RWPE1 (cell line): ENCODE measurements at regions not wholly inside any gene's neighbourhood (a gene's known extent, or its start where the extent isn't known, plus 50 kb on each side); places are given as distances from the start of the nearest gene placed in this dataset.
A peak's percentile ranks its signal among the peaks of the same experiment; 100 is the strongest.

Experiments
- CTCF ChIA-PET: fragments of 350-600 bp; sonication (Branson Sonifier 250); formaldehyde crosslinking; extraction: SDS; loops from one replicate; lab custom pipeline; 2021; lab: Yijun Ruan, JAX
- POLR2A ChIA-PET: fragments of 400-600 bp; formaldehyde crosslinking; extraction: SDS; loops from one replicate; lab custom pipeline; 2020; ENCODE audit warnings: antibody characterized with exemption; ENCODE audit not compliant: low non-redundant PET; lab: Yijun Ruan, JAX
- DNase-seq: peaks from one replicate; pipeline ENCODE4 v3.0.0; 2012; ENCODE audit warnings: low spot score
- H3K27ac ChIP-seq: fragments of 450-650 bp; 2 replicates; pipeline ENCODE4 v1.5.1; 2017
- TF ChIP-seq, protein P1 (sequence below): fragments of 450-650 bp; conservative IDR thresholded peaks from 2 replicates; pipeline ENCODE4 v1.5.1; 2017; ENCODE audit warnings: low read depth, mild to moderate bottlenecking

DNA sequence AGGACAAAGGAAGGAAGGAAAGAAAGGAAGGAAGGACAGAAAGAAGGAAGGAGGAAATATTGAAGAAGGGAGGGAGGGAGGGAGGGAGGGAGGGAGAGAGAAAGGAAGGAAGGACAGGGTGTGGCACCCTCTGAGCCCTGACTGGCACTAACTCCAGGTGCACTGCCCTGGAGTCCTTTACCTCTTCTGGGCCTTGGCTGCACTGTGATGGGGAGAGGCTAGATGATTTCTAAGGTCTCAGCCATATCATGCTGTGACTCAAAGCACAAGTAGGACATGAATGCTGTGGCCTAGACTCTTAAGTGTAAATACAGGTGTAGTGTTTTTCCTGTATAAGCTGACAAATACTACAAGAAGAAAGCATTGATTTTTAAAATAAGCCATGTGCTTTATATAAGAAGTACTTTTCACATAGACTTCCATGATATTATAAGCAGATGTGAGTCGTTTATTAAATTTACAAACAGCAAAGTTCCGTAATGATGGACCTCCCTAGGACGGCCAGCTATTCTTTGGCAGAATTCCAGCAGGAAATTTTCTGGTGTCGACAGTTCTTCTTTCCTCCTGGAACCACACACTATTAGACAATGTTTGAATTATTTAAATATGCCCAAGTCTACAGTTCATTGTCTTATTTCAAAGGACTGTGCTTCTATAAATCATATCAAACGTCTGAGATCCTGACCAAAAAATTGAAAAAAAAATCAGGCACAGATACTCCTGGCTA, 213.8 kb upstream of the C2CD4B start:
- ChIA-PET CTCF (no interaction called here), POLR2A (no interaction called here)
- no peak overlapping the region for H3K27ac ChIP-seq
- TF ChIP-seq, protein P1, sequence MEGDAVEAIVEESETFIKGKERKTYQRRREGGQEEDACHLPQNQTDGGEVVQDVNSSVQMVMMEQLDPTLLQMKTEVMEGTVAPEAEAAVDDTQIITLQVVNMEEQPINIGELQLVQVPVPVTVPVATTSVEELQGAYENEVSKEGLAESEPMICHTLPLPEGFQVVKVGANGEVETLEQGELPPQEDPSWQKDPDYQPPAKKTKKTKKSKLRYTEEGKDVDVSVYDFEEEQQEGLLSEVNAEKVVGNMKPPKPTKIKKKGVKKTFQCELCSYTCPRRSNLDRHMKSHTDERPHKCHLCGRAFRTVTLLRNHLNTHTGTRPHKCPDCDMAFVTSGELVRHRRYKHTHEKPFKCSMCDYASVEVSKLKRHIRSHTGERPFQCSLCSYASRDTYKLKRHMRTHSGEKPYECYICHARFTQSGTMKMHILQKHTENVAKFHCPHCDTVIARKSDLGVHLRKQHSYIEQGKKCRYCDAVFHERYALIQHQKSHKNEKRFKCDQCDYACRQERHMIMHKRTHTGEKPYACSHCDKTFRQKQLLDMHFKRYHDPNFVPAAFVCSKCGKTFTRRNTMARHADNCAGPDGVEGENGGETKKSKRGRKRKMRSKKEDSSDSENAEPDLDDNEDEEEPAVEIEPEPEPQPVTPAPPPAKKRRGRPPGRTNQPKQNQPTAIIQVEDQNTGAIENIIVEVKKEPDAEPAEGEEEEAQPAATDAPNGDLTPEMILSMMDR, result no peak
- no peak for DNase-seq

DNA sequence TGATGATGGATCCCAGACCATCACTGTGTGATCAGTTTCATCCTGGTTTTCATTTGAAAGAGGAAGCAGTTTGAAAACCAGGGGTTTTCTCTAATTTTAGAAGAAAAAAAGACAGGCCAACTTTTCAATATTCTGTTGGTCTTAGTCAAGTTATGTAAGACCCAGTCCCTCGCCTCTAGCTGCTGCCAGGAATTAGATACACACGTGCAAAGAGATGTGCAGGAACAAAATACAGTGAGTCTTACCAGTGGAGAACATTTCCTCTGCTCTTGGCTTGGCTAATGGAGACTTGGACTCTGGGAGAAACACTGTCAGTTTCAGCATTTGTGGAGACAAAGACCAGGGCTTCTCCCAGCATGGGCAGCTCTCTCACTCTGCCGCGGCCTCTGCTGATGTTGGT, 214.9 kb upstream of the C2CD4B start:
- ChIA-PET CTCF (no interaction called here), POLR2A (no interaction called here)
- TF ChIP-seq, protein P1, result no peak
- no peak overlapping the region for H3K27ac ChIP-seq
- no peak for DNase-seq

DNA sequence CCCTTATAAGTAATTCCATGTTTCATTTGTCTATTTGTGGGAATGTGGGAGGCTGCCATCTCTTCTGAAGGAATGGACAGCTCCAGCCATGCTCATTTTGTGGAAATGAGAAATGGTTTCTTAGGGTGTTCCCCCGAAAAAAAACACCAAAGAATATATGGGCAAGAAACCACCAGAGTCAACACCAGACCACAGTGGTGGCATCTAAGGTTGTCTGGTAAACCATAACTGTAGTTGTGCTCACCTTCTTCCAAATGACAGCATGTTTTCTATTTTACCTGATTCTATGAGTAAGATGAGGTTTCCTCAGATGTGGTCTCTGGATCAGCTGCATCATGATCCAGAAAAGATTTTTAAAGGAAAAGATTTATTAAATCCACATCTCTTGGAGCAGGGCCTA, 217.0 kb upstream of the C2CD4B start:
- ChIA-PET CTCF (no interaction called here), POLR2A (no interaction called here)
- no peak for DNase-seq
- TF ChIP-seq, protein P1, result no peak
- H3K27ac ChIP-seq, result no peak overlapping the region

DNA sequence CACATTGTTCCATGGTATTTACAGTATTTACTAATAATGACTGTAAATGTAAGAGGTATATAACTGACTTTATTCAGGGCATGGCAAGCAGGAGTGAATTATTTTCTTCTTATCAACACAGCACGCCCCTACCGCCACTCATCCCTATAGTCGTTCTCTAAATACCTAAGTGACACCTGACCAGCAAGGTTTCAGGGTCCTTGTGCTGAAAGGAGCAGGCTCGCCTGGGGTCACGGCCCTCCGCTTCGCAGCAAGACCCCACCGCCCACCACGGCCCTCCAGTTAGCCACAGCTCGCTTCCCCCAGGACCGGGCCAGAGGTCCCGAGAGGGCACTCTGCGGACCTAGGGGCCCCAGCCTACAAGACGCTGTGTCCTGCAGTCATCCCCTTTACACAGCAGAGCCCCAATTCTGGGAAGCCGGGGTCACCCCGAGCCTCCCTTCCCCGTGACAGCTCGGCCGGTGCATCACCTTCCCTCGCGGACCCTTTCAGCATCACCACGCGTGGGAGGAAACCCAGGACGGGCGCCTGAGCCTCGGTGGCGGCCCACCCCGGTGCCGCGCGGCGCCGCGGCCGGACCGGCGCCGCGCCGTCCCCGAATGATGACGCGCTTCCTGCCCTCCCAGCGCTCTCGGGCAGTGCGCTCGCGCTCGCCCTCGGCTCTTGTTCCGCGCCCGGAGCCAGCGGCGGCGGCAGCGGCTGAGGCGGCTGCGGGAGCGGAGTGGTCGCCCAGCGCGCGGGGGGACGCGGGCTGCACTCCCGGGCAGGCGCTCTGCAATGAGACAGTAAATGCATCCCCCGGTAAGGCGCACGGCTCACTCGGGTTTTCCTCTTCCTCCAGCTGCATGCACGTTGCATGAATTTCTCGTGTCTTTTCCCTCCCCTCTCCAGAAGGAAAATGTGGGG, 225.1 kb upstream of the C2CD4B start, which contains the start of gene TLN2:
Gene TLN2, plus strand, starts transcription at position 666 of the 906 bp plus-strand sequence.
- TF ChIP-seq, protein P1, result no peak
- DNase-seq, result peak; percentile 79
- H3K27ac ChIP-seq, result peak within 1 kb of the TSS; percentile 81
- ChIA-PET CTCF (interaction anchor here (0.6 to 1.2 kb wide), 5 partner anchors 55 to 315 kb away, joined by 3 to 5 read pairs (median 3); no protein-coding TSS in a partner anchor), POLR2A (interaction anchor here (0.5 to 0.7 kb wide), 3 partner anchors 83 to 537 kb away, joined by 3 read pairs; no protein-coding TSS in a partner anchor)

- DNase-seq, result peak; percentile 35
- POLR2A ChIA-PET, result interaction anchor here (0.6 to 0.7 kb wide), 3 partner anchors 84 to 697 kb away, joined by 3 read pairs; no protein-coding TSS in a partner anchor
- CTCF ChIA-PET, result interaction anchor here (0.6 to 1.5 kb wide), 10 partner anchors 20 to 351 kb away, joined by 3 to 6 read pairs (median 3); no protein-coding TSS in a partner anchor
- H3K27ac ChIP-seq, result peak overlapping the region; percentile 81
- TF ChIP-seq, protein P1, result no peak
Measured at GRCh38 chr15:62390791-62391640, 225.9 kb upstream of the C2CD4B start.
